Muscle of leg (tissue), 3 donors: ENCODE measurements at regions not wholly inside any gene's neighbourhood (a gene's known extent, or its start where the extent isn't known, plus 50 kb on each side); places are given as distances from the start of the nearest gene placed in this dataset.

Source experiments
- DNase-seq: peaks from one replicate; pipeline ENCODE4 v3.0.0; 2013
- H3K27ac ChIP-seq: one replicate; pipeline ENCODE4 v1.5.1; 2013; ENCODE audit warnings: mild to moderate bottlenecking, low read length, control low read depth
- H3K27me3 ChIP-seq: one replicate; pipeline ENCODE4 v1.6.1; 2013; ENCODE audit warnings: low read length; ENCODE audit not compliant: control insufficient read depth, insufficient read depth
- H3K36me3 ChIP-seq: one replicate; pipeline ENCODE4 v1.6.1; 2013; ENCODE audit warnings: low read length; ENCODE audit not compliant: control insufficient read depth, insufficient read depth
- H3K4me1 ChIP-seq: one replicate; pipeline ENCODE4 v1.6.1; 2013; ENCODE audit warnings: low read length; ENCODE audit not compliant: control insufficient read depth, insufficient read depth
- H3K4me3 ChIP-seq: one replicate; pipeline ENCODE4 v1.5.1; 2013; ENCODE audit warnings: low read length, control low read depth
- H3K9me3 ChIP-seq: replicated peaks from 2 replicates; pipeline ENCODE4 v1.6.1; 2013; ENCODE audit warnings: low read depth, low read length; ENCODE audit not compliant: control insufficient read depth
- WGBS: methylation state at CpG from one replicate; pipeline ENCODE4 v1.1.5; 2013; ENCODE audit warnings: missing lambda C conversion rate; ENCODE audit not compliant: insufficient coverage; 5-methylcytosine and 5-hydroxymethylcytosine counted together

- no peaks in the 10 kb centered on the region for H3K27me3 ChIP-seq
- no peak for DNase-seq
- no peaks in the 10 kb centered on the region for H3K4me1 ChIP-seq
- H3K36me3 ChIP-seq: no peaks in the 10 kb centered on the region
- H3K4me3 ChIP-seq: no peak overlapping the region
- no peak overlapping the region for H3K27ac ChIP-seq
- 83% methylated on average over 2 of the region's 5 CpGs for WGBS
- H3K9me3 ChIP-seq: no peaks in the 10 kb centered on the region
Observed at GRCh38 chr21:23804866-23805265, 1802.4 kb downstream of the MRPL39 start.

- Histone ChIP-seq H3K27me3 (no peaks in the 10 kb centered on the region), H3K9me3 (no peaks in the 10 kb centered on the region), H3K36me3 (no peaks in the 10 kb centered on the region), H3K4me3 (no peak overlapping the region), H3K4me1 (no peaks in the 10 kb centered on the region), H3K27ac (no peak overlapping the region)
- WGBS: 86% methylated on average over 1 of the region's 6 CpGs
- no peak for DNase-seq
Observed at GRCh38 chr21:23801292-23801691, 1806.0 kb downstream of the MRPL39 start.

- no peaks in the 10 kb centered on the region for H3K4me1 ChIP-seq
- H3K36me3 ChIP-seq: no peaks in the 10 kb centered on the region
- H3K27ac ChIP-seq: no peak overlapping the region
- no peaks in the 10 kb centered on the region for H3K9me3 ChIP-seq
- no peak overlapping the region for H3K4me3 ChIP-seq
- WGBS: no CpG with 5 or more reads among the region's 5 CpGs
- no peaks in the 10 kb centered on the region for H3K27me3 ChIP-seq
- no peak for DNase-seq
Observed at GRCh38 chr21:23799376-23799775, 1807.9 kb downstream of the MRPL39 start.

- no peaks in the 10 kb centered on the region for H3K36me3 ChIP-seq
- WGBS: no CpG with 5 or more reads among the region's 1 CpG
- no peak overlapping the region for H3K27ac ChIP-seq
- no peak overlapping the region for H3K4me3 ChIP-seq
- no peaks in the 10 kb centered on the region for H3K9me3 ChIP-seq
- H3K27me3 ChIP-seq: no peaks in the 10 kb centered on the region
- H3K4me1 ChIP-seq: no peaks in the 10 kb centered on the region
- DNase-seq: no peak
Observed at GRCh38 chr21:23792300-23792699, 1815.0 kb downstream of the MRPL39 start.

- whole genome bisulfite sequencing: no CpG with 5 or more reads among the region's 1 CpG
- Histone ChIP-seq H3K27ac (no peak overlapping the region), H3K4me1 (no peaks in the 10 kb centered on the region), H3K27me3 (no peaks in the 10 kb centered on the region), H3K4me3 (no peak overlapping the region), H3K36me3 (no peaks in the 10 kb centered on the region), H3K9me3 (no peaks in the 10 kb centered on the region)
- DNase-seq: no peak
Observed at GRCh38 chr21:23789864-23790263, 1817.4 kb downstream of the MRPL39 start.

GRCh38 chr21:23780326-23780725 lies 1827.0 kb downstream of the MRPL39 start:
- no peak for DNase-seq
- Histone ChIP-seq H3K27me3 (no peaks in the 10 kb centered on the region), H3K9me3 (no peaks in the 10 kb centered on the region), H3K27ac (no peak overlapping the region), H3K4me3 (no peak overlapping the region), H3K4me1 (no peaks in the 10 kb centered on the region), H3K36me3 (no peaks in the 10 kb centered on the region)
- WGBS: no CpG with 5 or more reads among the region's 2 CpGs

- Histone ChIP-seq H3K4me3 (no peak overlapping the region), H3K36me3 (no peaks in the 10 kb centered on the region), H3K27ac (no peak overlapping the region), H3K27me3 (no peaks in the 10 kb centered on the region), H3K4me1 (no peaks in the 10 kb centered on the region), H3K9me3 (peaks cover 7% of the 10 kb centered on the region)
- no peak for DNase-seq
- no CpG with 5 or more reads among the region's 2 CpGs for WGBS
Observed at GRCh38 chr21:23743821-23744220, 1863.5 kb downstream of the MRPL39 start.

- H3K27ac ChIP-seq: no peak overlapping the region
- WGBS: 85% methylated on average over 3 of the region's 5 CpGs
- DNase-seq: peak; percentile 4
- H3K36me3 ChIP-seq: no peaks in the 10 kb centered on the region
- no peaks in the 10 kb centered on the region for H3K9me3 ChIP-seq
- no peak overlapping the region for H3K4me3 ChIP-seq
- H3K4me1 ChIP-seq: no peaks in the 10 kb centered on the region
- no peaks in the 10 kb centered on the region for H3K27me3 ChIP-seq
Observed at GRCh38 chr21:23740463-23740862, 1866.8 kb downstream of the MRPL39 start.

GRCh38 chr21:23732776-23733175 lies 1874.5 kb downstream of the MRPL39 start:
- no peak overlapping the region for H3K4me3 ChIP-seq
- DNase-seq: peak; percentile 32
- H3K4me1 ChIP-seq: no peaks in the 10 kb centered on the region
- H3K9me3 ChIP-seq: no peaks in the 10 kb centered on the region
- no peaks in the 10 kb centered on the region for H3K36me3 ChIP-seq
- H3K27me3 ChIP-seq: no peaks in the 10 kb centered on the region
- no peak overlapping the region for H3K27ac ChIP-seq
- WGBS: no CpG with 5 or more reads among the region's 1 CpG

GRCh38 chr21:23729331-23729730 lies 1878.0 kb downstream of the MRPL39 start:
- no CpG with 5 or more reads among the region's 2 CpGs for WGBS
- DNase-seq: peak; percentile 36
- H3K9me3 ChIP-seq: no peaks in the 10 kb centered on the region

GRCh38 chr21:23725576-23725975 lies 1881.7 kb downstream of the MRPL39 start:
- no peak for DNase-seq
- H3K27ac ChIP-seq: no peak overlapping the region
- H3K4me1 ChIP-seq: no peaks in the 10 kb centered on the region
- H3K4me3 ChIP-seq: no peak overlapping the region
- no peaks in the 10 kb centered on the region for H3K9me3 ChIP-seq
- 60% methylated on average over 1 of the region's 3 CpGs for WGBS
- H3K36me3 ChIP-seq: no peaks in the 10 kb centered on the region
- no peaks in the 10 kb centered on the region for H3K27me3 ChIP-seq

More at GRCh38 chr21:23729331-23729730, 1878.0 kb downstream of the MRPL39 start:
- no peaks in the 10 kb centered on the region for H3K36me3 ChIP-seq
- H3K4me3 ChIP-seq: no peak overlapping the region
- no peaks in the 10 kb centered on the region for H3K4me1 ChIP-seq
- no peaks in the 10 kb centered on the region for H3K27me3 ChIP-seq
- no peak overlapping the region for H3K27ac ChIP-seq
